Activated T-helper 9 cell treated with anti-CD3 and anti-CD28 coated beads, Interleukin-2, amount 50 U/mL, for 16 hours (primary cell): ENCODE measurements at regions not wholly inside any gene's neighbourhood (a gene's known extent, or its start where the extent isn't known, plus 50 kb on each side); places are given as distances from the start of the nearest gene placed in this dataset.

Experiments used
- DNase-seq: peaks from one replicate; pipeline ENCODE4 v3.0.0-alpha.2; 2020; ENCODE audit warnings: low read depth

DNA sequence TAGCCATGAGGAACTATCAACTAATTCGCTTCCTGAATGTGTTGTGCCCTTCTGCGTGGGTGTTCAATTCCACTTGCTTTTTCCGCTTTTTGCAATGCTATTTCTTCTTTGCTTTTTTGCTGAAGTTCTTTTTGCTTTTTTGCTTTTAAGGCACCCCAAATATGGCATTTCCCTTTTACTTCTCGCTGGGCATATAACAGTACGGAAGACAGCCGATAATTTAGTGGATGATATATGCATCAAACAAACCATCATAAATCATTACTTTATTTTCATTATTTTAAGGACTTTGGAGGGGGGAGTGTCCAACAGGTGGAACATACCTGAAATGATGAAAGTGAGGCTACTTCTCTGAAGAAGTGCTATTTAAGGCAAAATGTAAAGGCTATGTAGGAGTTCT is 277.0 kb upstream of the MTPN start:
- DNase-seq, result no peak

GRCh38 chr7:136251826-136252225 is 274.7 kb upstream of the MTPN start:
- no peak for DNase-seq

- DNase-seq, result no peak
Measured at GRCh38 chr7:136247211-136247610, 270.1 kb upstream of the MTPN start.

- DNase-seq, result no peak
Measured at GRCh38 chr7:136245327-136246004, 268.3 kb upstream of the MTPN start.

- no peak for DNase-seq
Measured at GRCh38 chr7:136234040-136234439, 256.9 kb upstream of the MTPN start.

DNA sequence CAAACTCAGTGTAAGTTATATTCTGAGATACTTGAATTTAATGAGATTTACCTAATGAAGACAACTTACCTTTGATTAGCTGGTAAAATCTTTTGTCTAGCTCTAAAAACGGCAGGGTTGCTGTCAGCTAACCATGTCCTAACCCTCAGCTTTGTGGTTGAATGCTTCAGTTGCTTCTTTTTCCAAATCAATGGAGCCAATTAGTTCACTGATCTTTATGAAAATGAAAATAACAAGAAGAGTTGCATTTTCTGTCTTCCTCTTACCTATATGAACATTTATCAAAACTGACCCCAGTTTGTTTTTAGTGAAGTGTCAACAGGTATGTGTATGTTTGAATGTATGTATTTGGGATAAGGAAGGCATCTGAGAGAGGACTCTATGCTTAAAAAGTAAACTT is 253.1 kb upstream of the MTPN start:
- DNase-seq, result no peak

GRCh38 chr7:136229790-136230189 is 252.6 kb upstream of the MTPN start:
- DNase-seq, result no peak

- no peak for DNase-seq
Measured at GRCh38 chr7:136228171-136228570, 251.0 kb upstream of the MTPN start.

GRCh38 chr7:136214356-136214755 is 237.2 kb upstream of the MTPN start:
- DNase-seq, result no peak

DNA sequence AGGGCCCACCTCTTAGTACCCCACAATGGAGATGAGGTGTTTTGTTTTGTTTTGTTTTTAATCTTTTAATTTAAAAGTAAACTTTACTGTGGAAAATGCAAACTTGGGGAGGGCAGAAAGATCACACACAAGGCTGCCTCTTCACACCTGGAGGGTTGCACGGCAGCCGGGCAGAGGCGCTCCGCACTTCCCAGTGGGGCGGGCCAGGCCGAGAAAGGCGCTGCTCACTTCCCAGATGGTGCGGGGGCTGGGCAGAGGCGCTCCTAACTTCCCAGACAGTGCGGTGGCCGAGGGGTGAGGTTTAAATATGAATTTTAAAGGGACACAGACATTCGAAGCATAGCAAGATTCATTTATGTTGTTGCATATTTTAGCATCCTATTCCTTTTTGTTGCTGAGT is 235.9 kb upstream of the MTPN start:
- DNase-seq, result no peak

GRCh38 chr7:136210664-136211063 is 233.5 kb upstream of the MTPN start:
- DNase-seq, result no peak

GRCh38 chr7:136210079-136210478 is 232.9 kb upstream of the MTPN start:
- no peak for DNase-seq

DNA sequence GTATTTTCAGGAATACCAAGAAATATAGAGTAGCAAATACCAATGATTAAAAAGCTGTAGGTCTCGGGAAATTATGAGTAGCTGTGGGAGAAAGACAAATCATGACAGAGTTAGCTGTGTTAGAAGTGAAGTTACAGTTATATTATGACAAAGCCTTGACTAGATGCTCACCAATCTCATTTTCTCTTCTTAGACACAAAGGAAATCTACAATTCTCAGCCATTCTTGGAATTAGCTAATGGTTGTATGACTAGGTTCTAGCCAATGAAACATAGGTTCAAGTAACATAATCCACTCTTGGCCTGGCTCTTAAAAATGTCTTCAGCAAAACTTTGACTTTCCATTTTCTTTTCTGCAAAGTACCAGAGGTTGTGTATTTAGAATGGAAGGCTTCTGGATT is 228.8 kb upstream of the MTPN start:
- no peak for DNase-seq

GRCh38 chr7:136198168-136198567 is 221.0 kb upstream of the MTPN start:
- no peak for DNase-seq

GRCh38 chr7:136194878-136195277 is 217.7 kb upstream of the MTPN start:
- DNase-seq, result no peak

- no peak for DNase-seq
Measured at GRCh38 chr7:136193940-136194339, 216.8 kb upstream of the MTPN start.

DNA sequence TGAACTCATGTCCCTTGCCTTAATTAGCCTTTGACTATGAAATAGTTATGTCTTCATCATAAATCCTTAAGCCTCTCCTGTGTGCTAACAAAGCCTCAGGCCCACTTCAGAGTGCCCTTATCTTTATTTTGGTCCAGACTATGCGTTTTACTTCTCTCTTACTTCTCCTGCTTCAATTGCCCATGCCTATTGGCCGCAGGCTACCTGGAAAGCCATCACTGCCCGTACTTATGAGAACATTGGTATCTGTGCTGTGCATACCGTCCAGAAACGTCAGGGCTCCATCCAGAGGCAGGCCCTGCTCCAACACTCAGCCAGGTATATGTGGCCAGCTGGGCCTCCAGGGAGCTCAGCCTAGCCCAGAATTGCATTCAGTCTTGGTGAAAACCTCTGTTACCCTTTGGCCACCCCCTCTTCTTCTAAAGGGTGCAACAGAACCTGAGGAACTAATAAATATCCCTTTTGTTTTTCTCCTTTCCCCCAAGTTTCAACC is 212.4 kb upstream of the MTPN start:
- no peak for DNase-seq

- DNase-seq, result no peak
Measured at GRCh38 chr7:136186281-136186680, 209.1 kb upstream of the MTPN start.

GRCh38 chr7:136184719-136185118 is 207.6 kb upstream of the MTPN start:
- no peak for DNase-seq

DNA sequence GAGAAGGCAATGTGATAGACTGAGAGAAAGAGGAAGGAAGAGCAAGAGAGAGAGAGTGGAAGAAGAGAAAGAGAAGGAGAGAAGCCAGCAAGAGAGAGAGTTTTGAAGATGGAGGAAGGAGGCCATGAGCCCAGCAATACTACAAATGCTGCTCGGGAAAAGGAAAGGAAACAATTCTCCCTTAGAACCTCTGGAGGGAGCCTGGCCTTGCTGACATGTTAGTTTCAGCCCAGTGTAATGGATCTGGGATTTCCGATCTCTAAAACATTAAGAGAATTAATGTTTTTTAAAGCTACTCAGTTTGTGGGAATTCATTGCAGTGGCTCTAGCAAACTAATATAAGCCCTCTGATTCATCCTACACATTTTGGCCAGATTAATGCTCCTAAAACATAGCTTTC is 206.8 kb upstream of the MTPN start:
- DNase-seq, result no peak

- DNase-seq, result no peak
Measured at GRCh38 chr7:136180984-136181383, 203.8 kb upstream of the MTPN start.

DNA sequence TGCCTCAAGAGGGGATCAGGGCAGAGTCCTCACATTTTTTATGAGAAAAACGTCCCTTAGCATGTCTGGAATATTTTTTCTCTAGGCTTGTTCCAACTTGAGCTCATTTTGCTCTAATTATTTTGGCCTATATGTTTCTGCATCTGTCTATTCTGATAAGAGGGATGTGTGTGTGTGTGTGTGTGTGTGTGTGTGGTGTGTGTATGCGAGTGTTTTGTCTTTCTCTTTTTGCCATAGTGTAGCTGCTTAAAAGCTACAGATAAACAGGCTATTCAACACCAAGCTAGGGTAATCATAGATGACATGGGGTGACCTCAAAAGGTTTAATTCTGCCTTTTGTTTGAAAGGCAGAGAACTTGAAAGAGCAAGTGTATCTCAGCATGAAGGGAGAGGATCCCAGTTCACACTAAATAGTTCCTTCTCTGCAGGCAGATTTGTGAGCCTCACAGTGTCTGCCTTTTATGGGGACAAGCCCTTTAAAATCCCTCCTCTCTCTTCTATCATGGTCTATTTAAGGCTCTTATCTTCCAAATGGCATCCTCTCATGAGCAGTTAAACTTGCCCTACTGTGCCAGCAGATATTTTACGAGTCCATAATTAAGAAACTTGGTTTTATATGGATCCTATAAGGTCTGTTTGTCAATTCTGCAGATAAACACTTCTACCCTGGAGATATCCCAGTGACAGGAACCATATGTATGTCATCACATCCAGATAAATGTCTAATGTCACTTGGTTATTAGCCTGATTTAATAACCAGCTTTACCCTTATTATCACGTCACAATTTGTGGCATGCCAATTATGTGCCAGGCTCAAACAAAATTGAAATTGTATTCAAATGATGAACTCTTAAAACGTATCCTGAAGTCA is 202.9 kb upstream of the MTPN start:
- no peak for DNase-seq

DNA sequence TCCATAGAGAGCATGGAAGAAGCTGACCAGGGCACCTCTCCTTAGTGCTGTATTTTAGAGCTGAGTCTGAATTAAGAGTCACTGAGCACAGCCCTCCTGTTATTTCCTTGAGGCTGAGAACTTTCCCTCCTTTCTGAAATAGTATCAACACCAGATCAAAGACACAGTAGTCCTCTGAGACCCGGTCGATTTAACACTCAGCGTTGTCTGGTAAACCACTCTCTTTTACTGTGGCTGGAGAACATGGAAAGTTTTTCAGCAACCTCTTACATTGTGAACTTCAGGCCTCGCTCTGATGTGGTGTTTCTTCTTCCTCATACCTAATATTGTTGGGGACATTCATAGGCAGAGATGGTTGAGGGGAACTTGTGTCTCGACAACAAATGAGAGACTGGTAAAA is 202.0 kb upstream of the MTPN start:
- no peak for DNase-seq
